ENCODE measurements at regions not wholly inside any gene's neighbourhood (a gene's known extent, or its start where the extent isn't known, plus 50 kb on each side); places are given as distances from the start of the nearest gene placed in this dataset.
A peak's percentile ranks its signal among the peaks of the same experiment; 100 is the strongest.
"Not testable (repeated sequence)": the region's sequence is repeated elsewhere in the genome, so short reads cannot be mapped to it uniquely, and the experiment has no call there.

DNA sequence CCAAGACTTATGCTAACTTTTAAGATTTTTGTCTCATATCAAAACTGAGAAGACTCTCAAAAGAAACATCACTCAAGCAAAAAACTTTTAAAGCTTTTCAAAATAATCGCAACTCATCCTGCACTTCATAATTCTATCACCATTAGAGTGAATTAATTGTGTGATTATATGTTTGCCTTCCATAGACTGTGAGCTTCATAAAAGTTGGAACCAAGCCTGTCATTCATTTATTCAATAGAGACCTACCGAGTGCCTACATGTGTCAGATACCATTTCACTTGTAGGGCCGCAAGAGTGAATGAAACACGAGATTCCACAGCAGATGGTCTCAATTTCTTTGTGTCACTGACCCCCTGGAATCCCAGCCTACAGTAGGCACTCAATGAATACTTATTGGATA is 106.4 kb downstream of the RHOU start:
- no peak overlapping the region for H3K4me3 ChIP-seq (ENCODE audit: severe bottlenecking)
- no peak overlapping the region for H3K27ac ChIP-seq (ENCODE audit: poor library complexity, severe bottlenecking)
- no peak for DNase-seq (ENCODE audit: low spot score)
- no peak for ATAC-seq (ENCODE audit: low read depth)
- H3K4me1 ChIP-seq (ENCODE audit: insufficient read depth, poor library complexity, severe bottlenecking) = peaks cover 14% of the 10 kb centered on the region
- no peaks in the 10 kb centered on the region for H3K27me3 ChIP-seq (ENCODE audit: insufficient read depth, poor library complexity, severe bottlenecking)
- H3K36me3 ChIP-seq (ENCODE audit: low read depth) = no peaks in the 10 kb centered on the region
- H3K9me3 ChIP-seq (ENCODE audit: severe bottlenecking) = no peaks in the 10 kb centered on the region
- TF ChIP-seq CTCF (IDR thresholded peaks at IDR 0.05; ENCODE audit: poor library complexity, severe bottlenecking) = no peak

DNA sequence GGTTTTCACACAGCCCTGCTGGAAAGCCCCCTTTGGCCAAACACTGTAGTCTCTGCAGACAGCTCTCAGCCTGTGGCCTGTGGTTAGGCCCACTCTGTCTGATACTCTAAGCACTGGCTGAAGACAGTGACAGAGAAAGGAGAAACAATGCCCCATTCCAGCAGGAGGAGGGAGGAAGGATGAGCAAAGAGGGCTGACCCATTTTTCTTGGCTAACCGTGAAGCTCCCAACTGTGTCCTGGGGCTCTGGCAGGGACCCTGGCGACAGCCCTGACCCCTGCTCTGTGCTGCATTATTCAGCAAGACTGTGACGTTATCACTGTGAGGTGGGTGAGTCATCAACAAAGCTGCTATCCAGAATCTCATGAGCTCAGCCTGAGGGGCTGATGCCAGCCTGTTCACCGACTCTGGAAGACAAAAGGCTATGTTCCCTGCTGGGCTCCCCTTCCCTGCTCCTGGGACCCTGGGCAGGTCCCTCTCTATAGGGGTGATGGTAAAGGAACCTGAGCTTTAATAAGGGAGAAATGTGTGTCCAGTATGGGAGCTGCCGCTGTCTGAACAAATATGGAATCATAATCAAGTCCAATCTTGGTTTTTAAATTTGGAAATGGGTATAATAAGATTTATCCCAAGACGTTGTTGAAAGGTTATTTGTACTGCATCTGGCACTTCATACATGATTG is 107.0 kb downstream of the RHOU start:
- Histone ChIP-seq H3K27ac (ENCODE audit: poor library complexity, severe bottlenecking) (no peak overlapping the region), H3K4me1 (ENCODE audit: insufficient read depth, poor library complexity, severe bottlenecking) (peaks cover 14% of the 10 kb centered on the region), H3K9me3 (ENCODE audit: severe bottlenecking) (no peaks in the 10 kb centered on the region), H3K36me3 (ENCODE audit: low read depth) (no peaks in the 10 kb centered on the region), H3K4me3 (ENCODE audit: severe bottlenecking) (no peak overlapping the region), H3K27me3 (ENCODE audit: insufficient read depth, poor library complexity, severe bottlenecking) (no peaks in the 10 kb centered on the region)
- DNase-seq (ENCODE audit: low spot score) (no peak), ATAC-seq (ENCODE audit: low read depth) (peak; percentile 67; the same call in 2 of the 3 replicates)
- TF ChIP-seq CTCF (IDR thresholded peaks at IDR 0.05; ENCODE audit: poor library complexity, severe bottlenecking) = no peak

DNA sequence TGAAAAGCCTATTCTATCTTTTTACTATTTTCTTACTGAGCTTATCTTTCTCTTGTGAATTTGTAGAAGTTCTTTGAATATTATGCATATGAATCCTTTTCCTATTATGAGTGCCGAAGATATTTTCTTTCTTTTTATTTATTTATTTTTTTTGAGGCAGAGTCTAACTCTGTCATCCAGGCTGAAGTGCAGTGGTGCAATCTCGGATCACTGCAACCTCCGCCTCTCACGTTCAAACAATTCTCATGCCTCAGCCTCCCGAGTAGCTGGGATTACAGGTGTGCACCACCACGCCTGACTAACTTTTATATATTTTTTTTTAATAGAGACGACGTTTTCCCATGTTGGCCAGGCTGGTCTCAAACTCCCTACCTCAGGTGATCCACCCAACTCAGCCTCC is 109.8 kb downstream of the RHOU start:
- no peaks in the 10 kb centered on the region for H3K27me3 ChIP-seq (ENCODE audit: insufficient read depth, poor library complexity, severe bottlenecking)
- no peaks in the 10 kb centered on the region for H3K9me3 ChIP-seq (ENCODE audit: severe bottlenecking)
- H3K27ac ChIP-seq (ENCODE audit: poor library complexity, severe bottlenecking) = no peak overlapping the region
- H3K4me3 ChIP-seq (ENCODE audit: severe bottlenecking) = no peak overlapping the region
- DNase-seq (ENCODE audit: low spot score) (no peak), ATAC-seq (ENCODE audit: low read depth) (no peak)
- no peak for TF ChIP-seq CTCF (IDR thresholded peaks at IDR 0.05; ENCODE audit: poor library complexity, severe bottlenecking)
- no peaks in the 10 kb centered on the region for H3K4me1 ChIP-seq (ENCODE audit: insufficient read depth, poor library complexity, severe bottlenecking)
- H3K36me3 ChIP-seq (ENCODE audit: low read depth) = no peaks in the 10 kb centered on the region

GRCh38 chr1:228846952-228847351 is 111.7 kb downstream of the RHOU start:
- no peak overlapping the region for H3K27ac ChIP-seq (ENCODE audit: poor library complexity, severe bottlenecking)
- no peak overlapping the region for H3K4me3 ChIP-seq (ENCODE audit: severe bottlenecking)
- DNase-seq (ENCODE audit: low spot score) = no peak
- no peaks in the 10 kb centered on the region for H3K27me3 ChIP-seq (ENCODE audit: insufficient read depth, poor library complexity, severe bottlenecking)
- no peak for ATAC-seq (ENCODE audit: low read depth)
- no peaks in the 10 kb centered on the region for H3K36me3 ChIP-seq (ENCODE audit: low read depth)
- TF ChIP-seq CTCF (IDR thresholded peaks at IDR 0.05; ENCODE audit: poor library complexity, severe bottlenecking) = no peak
- no peaks in the 10 kb centered on the region for H3K9me3 ChIP-seq (ENCODE audit: severe bottlenecking)
- H3K4me1 ChIP-seq (ENCODE audit: insufficient read depth, poor library complexity, severe bottlenecking) = no peaks in the 10 kb centered on the region

DNA sequence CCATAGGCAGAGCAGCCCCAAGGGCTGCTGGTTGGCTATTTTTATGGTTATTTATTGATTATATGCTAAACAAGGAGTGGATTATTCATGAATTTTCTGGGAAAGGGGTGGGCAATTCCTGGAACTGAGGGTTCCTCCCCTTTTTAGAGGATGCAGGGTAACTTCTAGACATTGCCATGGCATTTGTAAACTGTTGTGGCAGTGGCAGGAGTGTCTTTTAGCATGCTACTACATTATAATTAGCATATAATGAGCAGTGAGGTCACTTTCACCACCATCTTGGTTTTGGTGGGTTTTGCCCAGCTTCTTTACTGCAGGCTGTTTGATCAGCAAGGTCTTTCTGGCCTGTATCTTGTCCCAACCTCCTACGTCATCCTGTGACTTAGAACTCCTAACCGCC is 112.2 kb downstream of the RHOU start:
- H3K9me3 ChIP-seq (ENCODE audit: severe bottlenecking); ATAC-seq (ENCODE audit: low read depth); DNase-seq (ENCODE audit: low spot score); H3K4me1 ChIP-seq (ENCODE audit: insufficient read depth, poor library complexity, severe bottlenecking); H3K4me3 ChIP-seq (ENCODE audit: severe bottlenecking); H3K27me3 ChIP-seq (ENCODE audit: insufficient read depth, poor library complexity, severe bottlenecking); H3K27ac ChIP-seq (ENCODE audit: poor library complexity, severe bottlenecking); H3K36me3 ChIP-seq (ENCODE audit: low read depth): not testable (repeated sequence)

All from RWPE2 (cell line).